ENCODE measurements at regions not wholly inside any gene's neighbourhood (a gene's known extent, or its start where the extent isn't known, plus 50 kb on each side); places are given as distances from the start of the nearest gene placed in this dataset.

DNA sequence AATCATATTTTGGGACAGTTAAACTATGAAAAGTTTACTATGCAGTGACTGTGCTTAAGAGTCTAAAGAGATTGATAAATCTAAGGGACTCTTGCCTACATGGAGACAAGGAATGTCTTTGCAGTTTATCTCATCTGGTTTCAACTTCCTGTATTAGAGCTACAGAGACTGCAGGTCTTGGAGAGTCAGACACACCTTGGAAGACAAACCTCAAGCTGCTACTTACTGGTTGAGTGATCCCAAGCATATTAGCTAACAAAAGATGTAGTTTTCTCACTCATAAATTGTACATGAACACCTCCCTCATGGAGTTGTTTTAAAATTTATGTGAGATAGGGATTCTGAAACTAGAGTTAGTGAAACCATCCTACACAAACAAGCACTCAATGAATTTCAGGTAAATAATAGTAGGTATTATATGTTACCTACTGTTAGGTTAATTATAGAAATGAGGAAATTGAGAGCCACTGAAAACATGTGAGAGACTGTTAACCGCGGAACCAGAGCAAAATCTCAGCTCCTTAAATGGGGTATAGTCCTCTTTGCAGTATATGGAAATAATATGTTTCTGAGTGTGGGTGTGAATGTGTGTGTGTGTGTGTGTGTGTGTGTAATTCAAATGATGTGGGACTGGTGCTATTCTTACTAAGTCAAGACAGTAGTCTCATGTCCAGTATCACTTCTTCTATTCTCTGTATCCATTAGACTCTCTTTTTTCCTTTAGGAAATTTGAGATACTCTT is 752.1 kb downstream of the DTWD2 start (continued):
- TF ChIP-seq, protein P1, sequence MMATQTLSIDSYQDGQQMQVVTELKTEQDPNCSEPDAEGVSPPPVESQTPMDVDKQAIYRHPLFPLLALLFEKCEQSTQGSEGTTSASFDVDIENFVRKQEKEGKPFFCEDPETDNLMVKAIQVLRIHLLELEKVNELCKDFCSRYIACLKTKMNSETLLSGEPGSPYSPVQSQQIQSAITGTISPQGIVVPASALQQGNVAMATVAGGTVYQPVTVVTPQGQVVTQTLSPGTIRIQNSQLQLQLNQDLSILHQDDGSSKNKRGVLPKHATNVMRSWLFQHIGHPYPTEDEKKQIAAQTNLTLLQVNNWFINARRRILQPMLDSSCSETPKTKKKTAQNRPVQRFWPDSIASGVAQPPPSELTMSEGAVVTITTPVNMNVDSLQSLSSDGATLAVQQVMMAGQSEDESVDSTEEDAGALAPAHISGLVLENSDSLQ (IDR thresholded peaks at IDR 0.05), result no peak
- TF ChIP-seq, protein P2, sequence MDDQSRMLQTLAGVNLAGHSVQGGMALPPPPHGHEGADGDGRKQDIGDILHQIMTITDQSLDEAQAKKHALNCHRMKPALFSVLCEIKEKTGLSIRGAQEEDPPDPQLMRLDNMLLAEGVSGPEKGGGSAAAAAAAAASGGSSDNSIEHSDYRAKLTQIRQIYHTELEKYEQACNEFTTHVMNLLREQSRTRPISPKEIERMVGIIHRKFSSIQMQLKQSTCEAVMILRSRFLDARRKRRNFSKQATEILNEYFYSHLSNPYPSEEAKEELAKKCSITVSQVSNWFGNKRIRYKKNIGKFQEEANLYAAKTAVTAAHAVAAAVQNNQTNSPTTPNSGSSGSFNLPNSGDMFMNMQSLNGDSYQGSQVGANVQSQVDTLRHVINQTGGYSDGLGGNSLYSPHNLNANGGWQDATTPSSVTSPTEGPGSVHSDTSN (IDR thresholded peaks at IDR 0.05; ENCODE audit: insufficient replicate concordance, low read depth, low read length), result no peak
- peak; percentile 66 for TF ChIP-seq RUNX3 (IDR thresholded peaks at IDR 0.05; ENCODE audit: low read length)
- TF ChIP-seq, protein P3, sequence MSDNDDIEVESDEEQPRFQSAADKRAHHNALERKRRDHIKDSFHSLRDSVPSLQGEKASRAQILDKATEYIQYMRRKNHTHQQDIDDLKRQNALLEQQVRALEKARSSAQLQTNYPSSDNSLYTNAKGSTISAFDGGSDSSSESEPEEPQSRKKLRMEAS (IDR thresholded peaks at IDR 0.05; ENCODE audit: low read depth, low read length), result no peak
- TF ChIP-seq EP300 (IDR thresholded peaks at IDR 0.05; ENCODE audit: borderline replicate concordance in 1 of 2, control insufficient read depth in 1 of 2, low read depth in 2 of 2, low read length in 2 of 2), result peak in 1 of 2 experiments; percentile 36; a peak in 1 of 4 replicates
- TF ChIP-seq POLR2A (IDR thresholded peaks at IDR 0.05; ENCODE audit: low read depth, low read length), result no peak
- TF ChIP-seq ZNF622 (IDR thresholded peaks at IDR 0.05), result no peak
- TF ChIP-seq ATF7 (IDR thresholded peaks at IDR 0.05; ENCODE audit: low read depth), result peak; percentile 42; the same call in 1 of the 2 replicates
- TF ChIP-seq ZNF217 (IDR thresholded peaks at IDR 0.05), result no peak
- TF ChIP-seq, protein P4, sequence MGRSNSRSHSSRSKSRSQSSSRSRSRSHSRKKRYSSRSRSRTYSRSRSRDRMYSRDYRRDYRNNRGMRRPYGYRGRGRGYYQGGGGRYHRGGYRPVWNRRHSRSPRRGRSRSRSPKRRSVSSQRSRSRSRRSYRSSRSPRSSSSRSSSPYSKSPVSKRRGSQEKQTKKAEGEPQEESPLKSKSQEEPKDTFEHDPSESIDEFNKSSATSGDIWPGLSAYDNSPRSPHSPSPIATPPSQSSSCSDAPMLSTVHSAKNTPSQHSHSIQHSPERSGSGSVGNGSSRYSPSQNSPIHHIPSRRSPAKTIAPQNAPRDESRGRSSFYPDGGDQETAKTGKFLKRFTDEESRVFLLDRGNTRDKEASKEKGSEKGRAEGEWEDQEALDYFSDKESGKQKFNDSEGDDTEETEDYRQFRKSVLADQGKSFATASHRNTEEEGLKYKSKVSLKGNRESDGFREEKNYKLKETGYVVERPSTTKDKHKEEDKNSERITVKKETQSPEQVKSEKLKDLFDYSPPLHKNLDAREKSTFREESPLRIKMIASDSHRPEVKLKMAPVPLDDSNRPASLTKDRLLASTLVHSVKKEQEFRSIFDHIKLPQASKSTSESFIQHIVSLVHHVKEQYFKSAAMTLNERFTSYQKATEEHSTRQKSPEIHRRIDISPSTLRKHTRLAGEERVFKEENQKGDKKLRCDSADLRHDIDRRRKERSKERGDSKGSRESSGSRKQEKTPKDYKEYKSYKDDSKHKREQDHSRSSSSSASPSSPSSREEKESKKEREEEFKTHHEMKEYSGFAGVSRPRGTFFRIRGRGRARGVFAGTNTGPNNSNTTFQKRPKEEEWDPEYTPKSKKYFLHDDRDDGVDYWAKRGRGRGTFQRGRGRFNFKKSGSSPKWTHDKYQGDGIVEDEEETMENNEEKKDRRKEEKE (IDR thresholded peaks at IDR 0.05), result no peak
- TF ChIP-seq ZZZ3 (IDR thresholded peaks at IDR 0.05; ENCODE audit: control insufficient read depth, insufficient read length, low read depth), result no peak
- no peak for TF ChIP-seq NFYA (IDR thresholded peaks at IDR 0.05; ENCODE audit: borderline replicate concordance, low read depth, low read length)
- no peak for TF ChIP-seq RAD21 (IDR thresholded peaks at IDR 0.05; ENCODE audit: insufficient read depth, low read depth, low read length)
- no peak for TF ChIP-seq CREB1 (IDR thresholded peaks at IDR 0.05; ENCODE audit: low read depth)
- TF ChIP-seq, protein P5, sequence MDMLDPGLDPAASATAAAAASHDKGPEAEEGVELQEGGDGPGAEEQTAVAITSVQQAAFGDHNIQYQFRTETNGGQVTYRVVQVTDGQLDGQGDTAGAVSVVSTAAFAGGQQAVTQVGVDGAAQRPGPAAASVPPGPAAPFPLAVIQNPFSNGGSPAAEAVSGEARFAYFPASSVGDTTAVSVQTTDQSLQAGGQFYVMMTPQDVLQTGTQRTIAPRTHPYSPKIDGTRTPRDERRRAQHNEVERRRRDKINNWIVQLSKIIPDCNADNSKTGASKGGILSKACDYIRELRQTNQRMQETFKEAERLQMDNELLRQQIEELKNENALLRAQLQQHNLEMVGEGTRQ (IDR thresholded peaks at IDR 0.05; ENCODE audit: borderline replicate concordance, low read depth, low read length), result no peak
- TF ChIP-seq CEBPB (IDR thresholded peaks at IDR 0.05; ENCODE audit: borderline replicate concordance in 1 of 2, low read depth in 2 of 2, low read length in 2 of 2), result no peak
- no peak for TF ChIP-seq SP1 (IDR thresholded peaks at IDR 0.05; ENCODE audit: low read depth, low read length)
- no peak for TF ChIP-seq ZNF207 (IDR thresholded peaks at IDR 0.05; ENCODE audit: borderline replicate concordance)
- TF ChIP-seq, protein P6, sequence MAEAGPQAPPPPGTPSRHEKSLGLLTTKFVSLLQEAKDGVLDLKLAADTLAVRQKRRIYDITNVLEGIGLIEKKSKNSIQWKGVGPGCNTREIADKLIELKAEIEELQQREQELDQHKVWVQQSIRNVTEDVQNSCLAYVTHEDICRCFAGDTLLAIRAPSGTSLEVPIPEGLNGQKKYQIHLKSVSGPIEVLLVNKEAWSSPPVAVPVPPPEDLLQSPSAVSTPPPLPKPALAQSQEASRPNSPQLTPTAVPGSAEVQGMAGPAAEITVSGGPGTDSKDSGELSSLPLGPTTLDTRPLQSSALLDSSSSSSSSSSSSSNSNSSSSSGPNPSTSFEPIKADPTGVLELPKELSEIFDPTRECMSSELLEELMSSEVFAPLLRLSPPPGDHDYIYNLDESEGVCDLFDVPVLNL (IDR thresholded peaks at IDR 0.05; ENCODE audit: low read depth, low read length), result no peak
- TF ChIP-seq TCF7 (IDR thresholded peaks at IDR 0.05; ENCODE audit: borderline replicate concordance), result no peak
- no peak for TF ChIP-seq NR2C1 (IDR thresholded peaks at IDR 0.05)
- TF ChIP-seq MYC (IDR thresholded peaks at IDR 0.05; ENCODE audit: insufficient read depth, insufficient read length, insufficient replicate concordance, low read length, severe bottlenecking), result no peak
- 0 out of 2 replicates have a peak, but pooled peaks have one; percentile 13 for TF ChIP-seq IKZF1 (conservative IDR thresholded peaks at IDR 0.05)

Measured in GM12878 (cell line).